ENCODE measurements at regions not wholly inside any gene's neighbourhood (a gene's known extent, or its start where the extent isn't known, plus 50 kb on each side); places are given as distances from the start of the nearest gene placed in this dataset.
"Not testable (repeated sequence)": the region's sequence is repeated elsewhere in the genome, so short reads cannot be mapped to it uniquely, and the experiment has no call there.

DNA sequence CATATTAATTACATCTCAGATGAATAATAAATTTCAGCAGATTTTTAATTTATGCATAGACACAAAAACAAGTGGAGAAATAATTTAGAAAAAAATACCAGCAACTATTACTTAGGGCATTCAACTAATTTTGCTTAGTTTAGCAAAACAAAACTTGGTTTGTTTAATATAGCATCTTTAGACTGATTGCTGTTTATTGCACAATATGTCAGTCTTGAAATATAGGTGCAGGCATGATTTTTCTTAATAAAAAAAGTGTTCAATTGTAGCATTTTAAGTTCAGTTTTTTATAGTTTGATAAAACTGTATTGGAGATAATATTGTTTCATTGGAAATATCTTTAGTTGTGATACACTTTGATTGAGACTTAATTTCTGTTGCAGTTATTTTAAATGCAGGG, 161.2 kb upstream of the KCNH8 start:
- intact Hi-C loops (cut with micrococcal nuclease; ENCODE audit: unreplicated experiment), result loop anchor here (5.0 kb wide), 1 partner anchor 140 kb away; no protein-coding TSS in a partner anchor
- H3K27ac ChIP-seq (ENCODE audit: low read depth, low read length, poor library complexity, severe bottlenecking), result no peak overlapping the region
- CTCF ChIA-PET, result no interaction called here
- H3K36me3 ChIP-seq (ENCODE audit: insufficient read depth, low read length, poor library complexity, severe bottlenecking), result no peaks in the 10 kb centered on the region
- DNase-seq (ENCODE audit: low spot score), result no peak
- H3K27me3 ChIP-seq (replicated peaks; ENCODE audit: insufficient read depth, low read depth, low read length, poor library complexity), result peaks cover 4% of the 10 kb centered on the region
- H3K9me3 ChIP-seq (ENCODE audit: low read depth, low read length, poor library complexity, severe bottlenecking), result no peaks in the 10 kb centered on the region
- no peaks in the 10 kb centered on the region for H3K4me1 ChIP-seq (ENCODE audit: insufficient read depth, low read length, poor library complexity, severe bottlenecking)
- BruUV-seq (replicated peaks), result no TSS peak
- no peak overlapping the region for H3K4me3 ChIP-seq (ENCODE audit: low read depth, low read length, poor library complexity, severe bottlenecking)
- TF ChIP-seq, protein P1, sequence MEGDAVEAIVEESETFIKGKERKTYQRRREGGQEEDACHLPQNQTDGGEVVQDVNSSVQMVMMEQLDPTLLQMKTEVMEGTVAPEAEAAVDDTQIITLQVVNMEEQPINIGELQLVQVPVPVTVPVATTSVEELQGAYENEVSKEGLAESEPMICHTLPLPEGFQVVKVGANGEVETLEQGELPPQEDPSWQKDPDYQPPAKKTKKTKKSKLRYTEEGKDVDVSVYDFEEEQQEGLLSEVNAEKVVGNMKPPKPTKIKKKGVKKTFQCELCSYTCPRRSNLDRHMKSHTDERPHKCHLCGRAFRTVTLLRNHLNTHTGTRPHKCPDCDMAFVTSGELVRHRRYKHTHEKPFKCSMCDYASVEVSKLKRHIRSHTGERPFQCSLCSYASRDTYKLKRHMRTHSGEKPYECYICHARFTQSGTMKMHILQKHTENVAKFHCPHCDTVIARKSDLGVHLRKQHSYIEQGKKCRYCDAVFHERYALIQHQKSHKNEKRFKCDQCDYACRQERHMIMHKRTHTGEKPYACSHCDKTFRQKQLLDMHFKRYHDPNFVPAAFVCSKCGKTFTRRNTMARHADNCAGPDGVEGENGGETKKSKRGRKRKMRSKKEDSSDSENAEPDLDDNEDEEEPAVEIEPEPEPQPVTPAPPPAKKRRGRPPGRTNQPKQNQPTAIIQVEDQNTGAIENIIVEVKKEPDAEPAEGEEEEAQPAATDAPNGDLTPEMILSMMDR (conservative IDR thresholded peaks at IDR 0.05; ENCODE audit: low read depth, low read length), result no peak
- no peak for TF ChIP-seq EZH2 (IDR thresholded peaks at IDR 0.05; ENCODE audit: borderline replicate concordance, low read depth, low read length, poor library complexity, severe bottlenecking)
- POLR2A ChIA-PET (ENCODE audit: low non-redundant PET), result no interaction called here

DNA sequence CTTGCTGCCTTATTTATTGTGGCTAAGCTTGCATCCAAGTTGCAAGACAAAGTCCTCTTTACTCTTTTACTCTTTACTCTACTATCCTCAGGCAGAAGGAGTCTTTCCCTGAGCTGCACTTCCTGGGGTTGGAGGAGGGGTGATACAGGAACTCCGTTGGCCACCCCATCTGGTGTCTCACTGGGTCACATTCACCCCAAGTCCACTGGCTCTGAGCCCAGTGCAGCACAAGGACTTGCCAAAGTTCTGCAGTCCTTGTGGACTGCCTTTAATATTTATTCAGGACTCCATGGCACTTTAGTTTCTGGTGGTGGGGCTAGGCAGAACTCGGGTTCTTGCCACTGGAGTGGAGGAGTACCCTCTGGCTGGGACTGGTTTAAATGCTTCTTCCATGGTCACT, 165.4 kb upstream of the KCNH8 start:
- no TSS peak for BruUV-seq (replicated peaks)
- ChIA-PET POLR2A (ENCODE audit: low non-redundant PET) (no interaction called here), CTCF (no interaction called here)
- H3K27me3 ChIP-seq (replicated peaks; ENCODE audit: insufficient read depth, low read depth, low read length, poor library complexity), result no peaks in the 10 kb centered on the region
- no peak overlapping the region for H3K27ac ChIP-seq (ENCODE audit: low read depth, low read length, poor library complexity, severe bottlenecking)
- H3K4me3 ChIP-seq (ENCODE audit: low read depth, low read length, poor library complexity, severe bottlenecking), result no peak overlapping the region
- no peak for DNase-seq (ENCODE audit: low spot score)
- TF ChIP-seq EZH2 (IDR thresholded peaks at IDR 0.05; ENCODE audit: borderline replicate concordance, low read depth, low read length, poor library complexity, severe bottlenecking), result no peak
- TF ChIP-seq, protein P1 (conservative IDR thresholded peaks at IDR 0.05; ENCODE audit: low read depth, low read length), result no peak
- no peaks in the 10 kb centered on the region for H3K4me1 ChIP-seq (ENCODE audit: insufficient read depth, low read length, poor library complexity, severe bottlenecking)
- H3K36me3 ChIP-seq (ENCODE audit: insufficient read depth, low read length, poor library complexity, severe bottlenecking), result no peaks in the 10 kb centered on the region
- H3K9me3 ChIP-seq (ENCODE audit: low read depth, low read length, poor library complexity, severe bottlenecking), result no peaks in the 10 kb centered on the region
- intact Hi-C loops (cut with micrococcal nuclease; ENCODE audit: unreplicated experiment), result no loop called here

DNA sequence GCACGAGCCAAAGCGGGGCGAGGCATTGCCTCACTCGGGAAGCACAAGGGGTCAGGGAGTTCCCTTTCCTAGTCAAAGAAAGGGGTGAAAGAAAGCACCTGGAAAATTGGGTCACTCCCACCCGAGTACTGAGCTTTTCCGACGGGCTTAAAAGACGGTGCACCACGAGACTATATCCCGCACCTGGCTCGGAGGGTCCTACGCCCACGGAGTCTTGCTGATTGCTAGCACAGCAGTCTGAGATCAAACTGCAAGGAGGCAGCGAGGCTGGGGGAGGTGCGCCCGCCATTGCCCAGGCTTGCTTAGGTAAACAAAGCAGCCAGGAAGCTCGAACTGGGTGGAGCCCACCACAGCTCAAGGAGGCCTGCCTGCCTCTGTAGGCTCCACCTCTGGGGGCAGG, 172.2 kb upstream of the KCNH8 start:
- DNase-seq (ENCODE audit: low spot score); H3K9me3 ChIP-seq (ENCODE audit: low read depth, low read length, poor library complexity, severe bottlenecking); intact Hi-C loops (cut with micrococcal nuclease; ENCODE audit: unreplicated experiment); POLR2A ChIA-PET (ENCODE audit: low non-redundant PET); H3K27ac ChIP-seq (ENCODE audit: low read depth, low read length, poor library complexity, severe bottlenecking); H3K4me3 ChIP-seq (ENCODE audit: low read depth, low read length, poor library complexity, severe bottlenecking); BruUV-seq (replicated peaks); H3K4me1 ChIP-seq (ENCODE audit: insufficient read depth, low read length, poor library complexity, severe bottlenecking); CTCF ChIA-PET; H3K27me3 ChIP-seq (replicated peaks; ENCODE audit: insufficient read depth, low read depth, low read length, poor library complexity); H3K36me3 ChIP-seq (ENCODE audit: insufficient read depth, low read length, poor library complexity, severe bottlenecking): not testable (repeated sequence)

DNA sequence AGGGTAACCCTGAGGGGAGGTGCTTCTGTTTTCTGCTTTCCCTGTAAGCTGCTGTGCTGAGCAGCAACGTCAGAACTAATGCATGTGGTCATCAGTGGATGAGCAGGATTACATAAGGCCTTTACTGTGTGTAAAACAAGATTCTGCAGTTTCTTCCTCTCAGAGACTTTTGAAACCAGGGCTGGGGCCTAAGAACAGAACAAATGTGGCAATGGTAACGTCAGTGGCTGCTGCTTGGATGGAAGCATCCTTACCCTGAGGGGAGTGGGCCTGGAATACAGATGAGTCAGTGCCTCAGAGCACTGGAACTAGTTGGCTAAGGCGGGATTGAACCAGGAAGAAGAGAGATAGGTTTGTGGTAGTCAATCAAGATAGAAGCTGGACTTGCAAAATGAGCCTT, 180.2 kb upstream of the KCNH8 start:
- Histone ChIP-seq H3K36me3 (ENCODE audit: insufficient read depth, low read length, poor library complexity, severe bottlenecking) (no peaks in the 10 kb centered on the region), H3K9me3 (ENCODE audit: low read depth, low read length, poor library complexity, severe bottlenecking) (peaks cover 22% of the 10 kb centered on the region), H3K27me3 (replicated peaks; ENCODE audit: insufficient read depth, low read depth, low read length, poor library complexity) (no peaks in the 10 kb centered on the region), H3K4me3 (ENCODE audit: low read depth, low read length, poor library complexity, severe bottlenecking) (no peak overlapping the region), H3K4me1 (ENCODE audit: insufficient read depth, low read length, poor library complexity, severe bottlenecking) (no peaks in the 10 kb centered on the region), H3K27ac (ENCODE audit: low read depth, low read length, poor library complexity, severe bottlenecking) (no peak overlapping the region)
- no TSS peak for BruUV-seq (replicated peaks)
- TF ChIP-seq, protein P1 (conservative IDR thresholded peaks at IDR 0.05; ENCODE audit: low read depth, low read length), result no peak
- TF ChIP-seq EZH2 (IDR thresholded peaks at IDR 0.05; ENCODE audit: borderline replicate concordance, low read depth, low read length, poor library complexity, severe bottlenecking), result no peak
- no peak for DNase-seq (ENCODE audit: low spot score)
- POLR2A ChIA-PET (ENCODE audit: low non-redundant PET), result no interaction called here
- CTCF ChIA-PET, result no interaction called here
- intact Hi-C loops (cut with micrococcal nuclease; ENCODE audit: unreplicated experiment), result no loop called here
